Omental fat pad (tissue), 3 donors: ENCODE measurements at regions not wholly inside any gene's neighbourhood (a gene's known extent, or its start where the extent isn't known, plus 50 kb on each side); places are given as distances from the start of the nearest gene placed in this dataset.

ENCODE experiments used
- ATAC-seq: fragments of 150-250 bp; one replicate; pipeline ENCODE4 v1.9.1; 2016; ENCODE audit warnings: mild to moderate bottlenecking, moderate library complexity; ENCODE audit not compliant: low FRiP score
- DNase-seq: peaks from one replicate; pipeline ENCODE4 v3.0.0-alpha.2; 2019; ENCODE audit warnings: low spot score
- CTCF ChIP-seq, 3 donors: fragments of 450-650 bp; IDR thresholded peaks; one replicate each; pipeline ENCODE4 v1.5.1; 2016 to 2017; ENCODE audit warnings: antibody characterized with exemption in 3 of 3, mild to moderate bottlenecking in 3 of 3, moderate library complexity in 2 of 3

GRCh38 chr3:22241110-22241509, 490.1 kb upstream of the ZNF385D start:
- no peak for TF ChIP-seq CTCF (IDR thresholded peaks at IDR 0.05)
- no peak for ATAC-seq

GRCh38 chr3:22244761-22245521, 493.9 kb upstream of the ZNF385D start:
- ATAC-seq (no peak), DNase-seq (no peak)
- TF ChIP-seq CTCF (IDR thresholded peaks at IDR 0.05): no peak

More at GRCh38 chr3:22241110-22241509, 490.1 kb upstream of the ZNF385D start:
- no peak for DNase-seq

- TF ChIP-seq CTCF (IDR thresholded peaks at IDR 0.05): no peak
- no peak for ATAC-seq
- no peak for DNase-seq
Observed at GRCh38 chr3:22245811-22246583, 495.0 kb upstream of the ZNF385D start.

- TF ChIP-seq CTCF (IDR thresholded peaks at IDR 0.05): no peak
- DNase-seq (no peak), ATAC-seq (no peak)
Observed at GRCh38 chr3:22249658-22250057, 498.6 kb upstream of the ZNF385D start.

GRCh38 chr3:22257252-22257651, 506.2 kb upstream of the ZNF385D start:
- no peak for TF ChIP-seq CTCF (IDR thresholded peaks at IDR 0.05)
- DNase-seq: no peak
- no peak for ATAC-seq

- no peak for TF ChIP-seq CTCF (IDR thresholded peaks at IDR 0.05)
- ATAC-seq (no peak), DNase-seq (no peak)
Observed at GRCh38 chr3:22262386-22262785, 511.4 kb upstream of the ZNF385D start.
